A204.1 (cell line): ENCODE measurements at regions not wholly inside any gene's neighbourhood (a gene's known extent, or its start where the extent isn't known, plus 50 kb on each side); places are given as distances from the start of the nearest gene placed in this dataset.

Experiments
- FAIRE-seq: peaks from 2 replicates; lab custom pipeline; 2012; peaks lifted over from hg19 to GRCh38; lab: Jason Lieb, UNC

DNA sequence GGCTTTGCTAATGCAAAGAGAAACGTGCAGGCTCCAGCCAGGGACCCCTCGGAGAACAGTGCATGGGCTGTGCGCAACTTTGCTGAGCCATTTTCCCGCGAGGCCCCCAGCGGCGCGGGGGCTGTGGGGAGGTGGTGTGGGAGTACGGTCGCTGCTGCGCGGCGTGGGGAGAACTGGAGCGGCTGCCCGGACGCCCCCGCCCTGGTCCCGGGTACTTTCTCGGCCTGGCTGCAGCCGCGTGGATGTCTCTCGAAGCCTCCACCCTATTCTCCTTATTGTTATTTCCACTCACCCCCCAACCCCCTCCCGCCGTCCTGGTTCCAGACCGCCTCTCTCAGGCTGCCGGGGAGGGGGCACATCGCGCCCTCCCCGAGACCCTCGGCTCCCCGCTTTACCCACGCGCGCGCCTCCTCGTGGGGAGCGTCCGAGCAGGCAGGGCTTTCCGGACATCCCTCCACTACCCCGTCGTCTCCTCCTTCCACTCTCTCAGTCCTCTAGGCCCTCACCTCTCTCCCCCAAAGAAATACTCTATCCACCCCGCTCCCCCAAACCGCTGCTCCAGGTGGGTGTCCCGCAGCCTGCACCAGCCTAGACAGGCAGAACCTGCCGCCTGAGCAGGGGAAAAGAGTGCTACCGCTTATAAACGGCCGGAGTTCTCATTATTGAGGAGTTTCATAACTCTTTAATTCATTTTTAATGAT lies 68.6 kb upstream of the TBCA start:
- no peak for FAIRE-seq

DNA sequence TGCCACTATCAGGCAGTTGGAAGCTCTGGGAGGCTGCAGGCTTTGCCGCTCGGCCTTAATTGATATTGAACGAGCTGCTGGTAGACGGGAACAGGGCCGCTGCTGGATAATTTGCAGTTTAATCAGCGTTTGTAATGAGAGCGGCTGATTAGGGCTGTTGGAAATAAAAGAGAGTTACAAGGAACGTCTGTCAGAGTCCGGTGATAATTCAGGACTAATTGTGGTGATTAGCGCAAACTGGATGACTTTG lies 68.2 kb upstream of the TBCA start:
- no peak for FAIRE-seq

DNA sequence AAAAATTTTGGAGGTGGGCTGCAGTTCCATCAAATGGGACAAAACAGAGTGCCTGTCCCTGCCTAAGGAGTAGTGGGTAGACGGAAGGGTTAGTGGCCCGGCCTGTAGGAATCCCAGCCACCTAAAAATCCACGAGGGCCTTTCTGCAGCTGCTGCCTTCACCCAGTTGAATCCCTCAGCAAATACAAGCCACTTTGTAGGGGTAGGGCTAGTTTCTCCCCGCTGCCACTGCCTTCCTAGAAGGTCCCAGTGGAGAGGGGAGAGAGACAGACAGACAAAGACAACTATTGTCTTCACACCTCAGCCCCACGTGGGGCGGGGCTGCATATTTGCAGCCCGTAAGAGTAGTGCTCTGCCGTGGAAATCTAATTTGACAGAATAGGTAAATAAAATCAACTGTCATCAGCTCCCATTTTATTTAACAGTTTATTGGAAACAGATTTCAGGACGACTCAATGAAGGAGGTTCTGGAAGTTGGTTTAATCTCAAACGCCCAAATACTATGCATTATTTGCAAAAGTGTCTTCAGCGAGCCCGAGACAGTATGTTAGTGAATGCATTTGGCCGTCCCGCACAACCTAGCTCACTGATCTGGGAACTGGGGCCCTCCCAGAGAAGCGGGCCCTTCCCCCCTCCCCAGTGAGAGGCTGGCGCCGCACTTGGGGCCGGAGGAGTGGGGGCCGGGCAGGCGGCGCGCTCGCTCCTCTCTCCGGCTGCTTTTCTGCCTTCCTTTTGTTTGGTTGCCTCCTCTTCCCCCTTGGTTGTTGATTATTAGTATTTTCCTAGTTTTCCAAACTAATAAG lies 67.6 kb upstream of the TBCA start:
- FAIRE-seq = no peak

DNA sequence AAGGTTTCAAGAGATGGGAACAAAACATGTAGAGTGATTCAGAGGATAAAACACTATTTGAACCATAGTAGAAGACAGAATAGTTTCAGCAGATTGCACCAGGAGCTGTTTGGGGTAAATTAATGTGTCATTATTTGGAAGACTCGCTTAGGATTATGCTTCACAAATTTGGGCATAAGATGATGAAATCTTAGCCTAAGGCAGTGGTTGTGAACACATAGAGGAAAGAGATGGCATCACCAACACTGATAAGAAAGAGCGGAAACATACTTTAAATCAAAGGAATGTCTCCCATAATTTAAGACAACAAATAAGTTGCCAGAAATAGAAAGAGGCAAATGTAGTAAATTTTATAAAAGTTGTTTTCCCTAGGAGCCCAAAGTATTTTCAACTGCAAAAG lies 66.1 kb upstream of the TBCA start:
- no peak for FAIRE-seq

GRCh38 chr5:77841616-77842015 lies 65.5 kb upstream of the TBCA start:
- FAIRE-seq = no peak

DNA sequence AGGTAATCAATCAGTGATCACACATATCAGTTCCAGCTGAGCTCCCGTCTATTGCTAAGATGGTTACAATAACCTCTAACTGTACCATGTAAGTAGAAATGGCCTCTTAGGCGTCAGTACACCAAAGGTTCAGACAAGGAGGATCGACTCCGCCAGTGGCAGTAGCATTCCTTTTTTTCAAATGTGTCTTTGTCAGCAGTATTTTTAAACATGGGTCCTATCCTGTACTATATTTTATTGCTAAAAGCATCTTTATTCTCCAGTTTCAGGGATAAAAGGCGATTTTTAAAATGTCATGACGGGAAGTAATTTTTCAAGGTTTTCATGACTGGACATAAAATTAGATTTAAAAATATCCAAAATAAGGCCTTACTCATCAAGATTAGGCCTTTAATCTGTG lies 64.8 kb upstream of the TBCA start:
- FAIRE-seq = no peak

DNA sequence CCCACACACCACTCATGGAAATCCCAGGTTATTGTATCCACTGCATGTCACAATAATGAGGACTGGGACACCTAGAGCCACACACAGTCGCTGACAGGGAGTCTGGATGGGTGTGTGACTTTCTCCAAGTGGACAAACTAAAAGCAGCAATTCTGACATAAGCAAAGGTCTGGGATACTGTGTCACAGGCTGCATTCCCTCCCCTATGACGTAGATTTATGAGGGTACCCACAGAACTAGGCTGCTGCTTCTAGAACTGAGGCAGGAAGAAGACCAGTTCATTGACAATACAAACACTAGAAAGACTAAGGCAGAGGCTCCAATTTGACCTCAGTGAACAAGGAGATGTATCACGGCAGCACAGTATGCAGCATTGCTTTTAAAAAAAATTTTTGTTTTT lies 63.6 kb upstream of the TBCA start:
- no peak for FAIRE-seq

DNA sequence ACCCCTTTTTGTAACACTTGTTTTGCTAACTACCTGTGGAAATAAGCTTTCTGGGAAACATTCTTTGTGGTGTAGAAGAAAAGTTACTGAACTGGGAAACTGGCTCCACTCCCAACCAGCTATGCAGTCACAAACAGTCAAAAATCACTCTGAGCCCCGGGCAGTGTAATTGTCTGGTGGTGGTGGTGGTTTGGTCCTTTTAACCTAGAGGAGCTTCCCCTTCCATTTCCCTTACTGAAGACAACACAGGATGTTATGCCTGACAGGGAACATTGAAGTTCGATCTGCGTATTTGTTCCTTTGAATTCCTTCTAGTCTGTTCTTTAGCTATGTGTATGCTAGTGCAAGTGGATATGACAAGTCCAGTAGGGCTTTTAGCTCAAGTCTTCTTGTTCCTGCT lies 56.8 kb upstream of the TBCA start:
- FAIRE-seq = no peak

DNA sequence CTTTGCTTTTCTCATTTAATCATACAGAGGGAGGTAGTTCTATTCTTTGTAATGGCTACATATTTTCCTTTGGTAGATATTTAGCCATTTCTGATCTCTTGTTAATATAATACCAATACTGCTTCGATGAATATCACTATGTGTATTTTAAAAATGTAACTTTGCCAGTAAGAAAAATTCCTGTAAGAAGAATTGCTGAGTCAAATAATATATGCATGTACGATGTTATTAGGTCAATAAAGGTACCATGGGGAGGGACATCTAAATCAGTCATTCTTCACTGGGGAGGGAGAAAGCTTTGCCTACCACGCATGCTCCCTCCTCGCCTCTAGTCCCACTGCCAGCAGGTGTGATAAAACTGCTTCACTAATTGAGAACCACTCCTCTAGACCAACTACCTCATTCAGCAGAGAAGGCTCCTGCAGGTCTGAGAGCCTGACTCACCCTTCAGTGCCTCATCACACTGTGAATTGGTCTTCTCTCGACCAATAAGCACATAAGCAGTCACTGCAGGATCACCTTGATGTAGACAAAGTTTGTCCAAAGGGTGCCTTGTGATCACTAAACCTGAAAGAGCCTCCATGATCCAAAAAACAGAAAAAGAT lies 56.1 kb upstream of the TBCA start:
- FAIRE-seq = no peak

GRCh38 chr5:77828445-77828844 lies 52.3 kb upstream of the TBCA start:
- FAIRE-seq = peak; percentile 65
